ENCODE measurements at regions not wholly inside any gene's neighbourhood (a gene's known extent, or its start where the extent isn't known, plus 50 kb on each side); places are given as distances from the start of the nearest gene placed in this dataset.

GRCh38 chr22:48537343-48537680 is 1290.4 kb downstream of the BRD1 start:
- ChIA-PET CTCF (no interaction called here), POLR2A (ENCODE audit: unreplicated experiment) (no interaction called here)
- H3K79me1 ChIP-seq (ENCODE audit: low read depth in 1 of 2, low read length in 2 of 2) = no peaks in the 10 kb centered on the region
- no peak overlapping the region for H3K18ac ChIP-seq (ENCODE audit: low read depth, low read length)
- H2AFZ ChIP-seq (replicated peaks; ENCODE audit: low read length, poor library complexity) = no peak overlapping the region
- H3K9me3 ChIP-seq (ENCODE audit: control insufficient read depth, insufficient read depth, low read length) = peaks cover 68% of the 10 kb centered on the region
- no peak overlapping the region for H3K4me3 ChIP-seq (ENCODE audit: insufficient read depth, low read depth, low read length)
- no peak overlapping the region for H4K5ac ChIP-seq (ENCODE audit: low read depth, low read length)
- H4K91ac ChIP-seq (ENCODE audit: insufficient read depth, low read depth, low read length) = no peak overlapping the region
- in situ Hi-C loops (cut with MboI; ENCODE audit: low sequenced_read_pairs) (no loop called here), intact Hi-C loops (cut with micrococcal nuclease) (no loop called here), dilution Hi-C loops (cut with HindIII; ENCODE audit: low sequenced_read_pairs, unreplicated experiment) (no loop called here)
- H3K56ac ChIP-seq (ENCODE audit: extremely low read depth, insufficient read depth, low read length) = no peak overlapping the region
- H3K4ac ChIP-seq (ENCODE audit: low read depth, low read length) = no peak overlapping the region
- H2BK5ac ChIP-seq (ENCODE audit: low read depth, low read length, poor library complexity, severe bottlenecking) = no peak overlapping the region
- ATAC-seq (ENCODE audit: low read depth) (no peak), DNase-seq (no peak)
- H3K4me1 ChIP-seq (ENCODE audit: control insufficient read depth, insufficient read depth, low read length) = no peaks in the 10 kb centered on the region
- H3K9me1 ChIP-seq (ENCODE audit: insufficient read depth, low read length) = no peaks in the 10 kb centered on the region
- BruUV-seq (replicated peaks) = no TSS peak
- no peak overlapping the region for H3K23ac ChIP-seq (ENCODE audit: low read depth, low read length)
- TF ChIP-seq USF2 (IDR thresholded peaks at IDR 0.05; ENCODE audit: low read depth, low read length) (no peak), CHD1 (IDR thresholded peaks at IDR 0.05; ENCODE audit: low read depth, low read length) (no peak), MAZ (IDR thresholded peaks at IDR 0.05; ENCODE audit: borderline replicate concordance, low read depth, low read length) (no peak)
- H2AK9ac ChIP-seq (replicated peaks; ENCODE audit: low read depth, low read length, poor library complexity) = no peak overlapping the region
- H2BK20ac ChIP-seq (ENCODE audit: low read depth, low read length) = no peak overlapping the region
- no peak overlapping the region for H4K8ac ChIP-seq (ENCODE audit: low read depth in 2 of 2, low read length in 2 of 2)
- no peaks in the 10 kb centered on the region for H4K20me1 ChIP-seq (ENCODE audit: insufficient read depth, low read length)
- no peak overlapping the region for H3K4me2 ChIP-seq (ENCODE audit: low read depth, low read length)
- H3K9ac ChIP-seq (ENCODE audit: low read depth, low read length) = no peak overlapping the region
- no peaks in the 10 kb centered on the region for H3K27me3 ChIP-seq (ENCODE audit: control insufficient read depth, insufficient read depth, low read length)
- no peaks in the 10 kb centered on the region for H3K36me3 ChIP-seq (ENCODE audit: control insufficient read depth, insufficient read depth, low read length)
- H2BK15ac ChIP-seq (ENCODE audit: low read depth, low read length) = no peak overlapping the region
- H3K27ac ChIP-seq (ENCODE audit: insufficient read depth, low read length) = no peak overlapping the region
- 86% methylated on average over 1 of the region's 3 CpGs; no CpG with 5 or more reads in 1 of the 2 experiments for WGBS, 2 experiments (ENCODE audit: extremely low coverage in 2 of 2, insufficient read length in 1 of 2)
- H3K14ac ChIP-seq (replicated peaks; ENCODE audit: low read depth, low read length) = no peak overlapping the region
- no peak overlapping the region for H2BK120ac ChIP-seq (ENCODE audit: low read depth, low read length)
- no peak overlapping the region for H2AK5ac ChIP-seq (ENCODE audit: low read depth, low read length)

Data from IMR-90 (cell line).